ENCODE measurements at regions not wholly inside any gene's neighbourhood (a gene's known extent, or its start where the extent isn't known, plus 50 kb on each side); places are given as distances from the start of the nearest gene placed in this dataset.

DNA sequence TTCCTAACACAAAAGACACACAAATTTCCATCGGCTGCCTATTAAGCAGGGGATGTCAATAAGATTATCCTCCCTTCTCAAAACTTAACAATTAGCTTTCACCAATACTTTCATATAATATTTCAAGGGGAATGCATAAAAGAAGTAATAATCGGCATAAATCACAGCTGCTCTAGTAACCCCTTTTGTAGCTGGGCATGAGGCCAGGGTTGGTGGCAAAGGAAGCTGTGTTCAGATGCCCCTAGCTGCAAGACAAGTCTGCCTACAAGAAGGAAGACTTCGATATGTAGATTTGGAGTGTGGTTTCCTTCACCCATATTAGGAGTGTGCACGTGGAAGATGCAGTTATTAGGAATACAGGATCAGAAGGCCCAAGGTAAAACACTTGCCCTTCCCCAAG lies 156.9 kb upstream of the SSTR4 start:
- Histone ChIP-seq H4K20me1 (ENCODE audit: control insufficient read depth, insufficient read depth, low read length, poor library complexity, severe bottlenecking) (no peaks in the 10 kb centered on the region), H2AFZ (ENCODE audit: insufficient read depth, low read depth, low read length, poor library complexity, severe bottlenecking) (no peak overlapping the region), H3K79me2 (ENCODE audit: control insufficient read depth, insufficient read depth, low read length) (no peaks in the 10 kb centered on the region), H3K4me1 (ENCODE audit: control insufficient read depth in 2 of 2, insufficient read depth in 2 of 2, low read length in 2 of 2) (no peaks in the 10 kb centered on the region), H3K4me3 (ENCODE audit: control extremely low read depth in 1 of 5, extremely low read depth in 1 of 5, insufficient read depth in 1 of 5, low read depth in 2 of 5, low read length in 4 of 5) (no peak overlapping the region), H3K4me2 (replicated peaks; ENCODE audit: low read depth, low read length, poor library complexity, severe bottlenecking) (no peak overlapping the region), H3K27me3 (replicated peaks in 1 of 4; ENCODE audit: control extremely low read depth in 1 of 4, control insufficient read depth in 3 of 4, insufficient read depth in 4 of 4, low read length in 3 of 4) (no peaks in the 10 kb centered on the region), H3K9ac (ENCODE audit: low read length) (no peak overlapping the region), H3K27ac (ENCODE audit: low read length in 2 of 2) (no peak overlapping the region), H3K9me3 (ENCODE audit: control extremely low read depth in 1 of 3, control insufficient read depth in 2 of 3, insufficient read depth in 1 of 3, low read length in 2 of 3) (no peaks in the 10 kb centered on the region), H3K36me3 (replicated peaks in 1 of 2; ENCODE audit: control extremely low read depth in 1 of 2, control insufficient read depth in 1 of 2, extremely low read depth in 1 of 2, insufficient read depth in 2 of 2, low read length in 1 of 2) (no peaks in the 10 kb centered on the region)
- no peak for DNase-seq
- ChIA-PET CTCF (no interaction called here), POLR2A (no interaction called here)
- H3K27ac Mint-ChIP-seq = no peak overlapping the region
- H3K4me3 Mint-ChIP-seq = no peak overlapping the region
- no CpG with 5 or more reads among the region's 4 CpGs for WGBS (ENCODE audit: insufficient coverage)
- no peak for ATAC-seq (ENCODE audit: low read depth)
- H3K27me3 Mint-ChIP-seq = peaks cover 5% of the 10 kb centered on the region
- H3K9me3 Mint-ChIP-seq (ENCODE audit: insufficient read depth) = peaks cover 3% of the 10 kb centered on the region
- no peaks in the 10 kb centered on the region for H3K4me1 Mint-ChIP-seq
- intact Hi-C loops (cut with micrococcal nuclease) = no loop called here
- TF ChIP-seq EZH2 (IDR thresholded peaks at IDR 0.05; ENCODE audit: borderline replicate concordance, insufficient read depth, low read depth, low read length, poor library complexity, severe bottlenecking) (no peak), CTCF (IDR thresholded peaks at IDR 0.05) (no peak)

DNA sequence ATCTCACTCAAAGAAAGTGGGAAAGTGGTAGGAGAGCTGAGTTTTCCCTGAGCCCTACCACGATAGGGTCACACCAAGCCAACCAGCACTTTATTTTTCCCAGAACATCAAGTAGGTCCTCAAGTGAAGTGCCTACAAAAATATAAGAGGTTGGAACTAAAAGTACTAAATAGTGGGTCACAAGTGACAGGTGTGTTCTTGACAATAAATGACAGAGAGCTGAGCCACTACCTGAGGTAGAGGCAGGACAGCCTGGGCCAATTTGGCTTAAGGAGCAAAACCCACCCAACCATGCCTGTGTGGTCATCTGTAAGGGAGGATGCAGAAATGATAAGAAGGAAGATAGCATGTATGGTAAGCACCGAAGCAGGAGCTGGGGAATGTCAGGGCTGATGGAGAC lies 154.8 kb upstream of the SSTR4 start:
- H3K9me3 ChIP-seq (ENCODE audit: control extremely low read depth in 1 of 3, control insufficient read depth in 2 of 3, insufficient read depth in 1 of 3, low read length in 2 of 3) = no peaks in the 10 kb centered on the region
- ChIA-PET POLR2A (no interaction called here), CTCF (no interaction called here)
- H3K27ac ChIP-seq (ENCODE audit: low read length in 2 of 2) = no peak overlapping the region
- no peaks in the 10 kb centered on the region for H3K27me3 ChIP-seq (replicated peaks in 1 of 4; ENCODE audit: control extremely low read depth in 1 of 4, control insufficient read depth in 3 of 4, insufficient read depth in 4 of 4, low read length in 3 of 4)
- H2AFZ ChIP-seq (ENCODE audit: insufficient read depth, low read depth, low read length, poor library complexity, severe bottlenecking) = no peak overlapping the region
- no peaks in the 10 kb centered on the region for H3K79me2 ChIP-seq (ENCODE audit: control insufficient read depth, insufficient read depth, low read length)
- no CpG with 5 or more reads among the region's 2 CpGs for WGBS (ENCODE audit: insufficient coverage)
- intact Hi-C loops (cut with micrococcal nuclease) = no loop called here
- H4K20me1 ChIP-seq (ENCODE audit: control insufficient read depth, insufficient read depth, low read length, poor library complexity, severe bottlenecking) = no peaks in the 10 kb centered on the region
- ATAC-seq (ENCODE audit: low read depth) (no peak), DNase-seq (no peak)
- no peak for TF ChIP-seq CTCF (IDR thresholded peaks at IDR 0.05)
- TF ChIP-seq EZH2 (IDR thresholded peaks at IDR 0.05; ENCODE audit: borderline replicate concordance, insufficient read depth, low read depth, low read length, poor library complexity, severe bottlenecking) = no peak
- no peak overlapping the region for H3K27ac Mint-ChIP-seq
- H3K4me1 ChIP-seq (ENCODE audit: control insufficient read depth in 2 of 2, insufficient read depth in 2 of 2, low read length in 2 of 2) = no peaks in the 10 kb centered on the region
- H3K4me2 ChIP-seq (replicated peaks; ENCODE audit: low read depth, low read length, poor library complexity, severe bottlenecking) = no peak overlapping the region
- H3K27me3 Mint-ChIP-seq = peaks cover 5% of the 10 kb centered on the region
- H3K9ac ChIP-seq (ENCODE audit: low read length) = no peak overlapping the region
- H3K4me3 ChIP-seq (ENCODE audit: control extremely low read depth in 1 of 5, extremely low read depth in 1 of 5, insufficient read depth in 1 of 5, low read depth in 2 of 5, low read length in 4 of 5) = no peak overlapping the region
- H3K36me3 ChIP-seq (replicated peaks in 1 of 2; ENCODE audit: control extremely low read depth in 1 of 2, control insufficient read depth in 1 of 2, extremely low read depth in 1 of 2, insufficient read depth in 2 of 2, low read length in 1 of 2) = no peaks in the 10 kb centered on the region
- no peak overlapping the region for H3K4me3 Mint-ChIP-seq
- no peaks in the 10 kb centered on the region for H3K4me1 Mint-ChIP-seq
- H3K9me3 Mint-ChIP-seq (ENCODE audit: insufficient read depth) = no peaks in the 10 kb centered on the region
